Panc1 (cell line): ENCODE measurements at regions not wholly inside any gene's neighbourhood (a gene's known extent, or its start where the extent isn't known, plus 50 kb on each side); places are given as distances from the start of the nearest gene placed in this dataset.

Source experiments
- POLR2AphosphoS5 ChIP-seq: IDR thresholded peaks from 2 replicates; pipeline ENCODE4 v1.6.1; 2012; ENCODE audit warnings: mild to moderate bottlenecking, low read depth, low read length, moderate library complexity
- TF ChIP-seq, protein P1 (sequence below): fragments of 450-650 bp; IDR thresholded peaks from 2 replicates; pipeline ENCODE4 v1.5.1; 2017; ENCODE audit warnings: mild to moderate bottlenecking

DNA sequence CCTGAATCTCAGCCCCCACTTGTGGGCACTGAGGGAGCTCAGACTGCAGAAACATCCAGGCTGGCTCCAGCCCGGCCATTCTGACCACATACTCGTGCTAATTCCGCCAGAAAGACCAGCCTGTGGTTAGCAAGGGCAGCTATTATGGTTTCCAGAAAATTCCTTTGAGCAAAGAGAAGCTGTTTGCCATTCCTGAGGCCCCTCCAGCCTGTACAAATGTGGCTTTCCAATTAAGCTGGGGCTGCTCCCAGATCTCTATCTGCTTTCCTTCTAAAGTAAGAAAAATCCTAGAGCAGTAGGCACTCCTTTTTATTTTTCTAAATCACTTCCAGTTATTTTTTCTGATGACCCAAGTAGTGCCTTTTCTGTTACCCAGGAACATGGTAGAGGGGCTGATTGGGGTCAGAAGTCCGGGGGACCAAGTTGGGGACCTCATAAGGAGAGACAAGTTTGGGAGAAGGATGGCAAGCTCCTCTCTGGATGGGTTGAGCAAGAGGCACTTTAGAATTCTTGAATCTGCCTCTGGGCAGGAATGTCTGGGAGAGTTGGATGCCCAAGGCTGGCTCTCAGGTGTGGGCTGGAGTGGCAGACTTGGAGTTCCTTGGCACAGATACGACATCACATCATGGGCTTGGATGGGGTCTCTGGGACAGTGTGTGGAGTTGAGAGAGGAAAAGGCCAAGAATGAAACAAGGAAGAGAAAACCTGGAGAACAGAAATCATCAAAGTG is 83.3 kb upstream of the TNRC6C start:
- no peak for TF ChIP-seq POLR2AphosphoS5
- TF ChIP-seq, protein P1, sequence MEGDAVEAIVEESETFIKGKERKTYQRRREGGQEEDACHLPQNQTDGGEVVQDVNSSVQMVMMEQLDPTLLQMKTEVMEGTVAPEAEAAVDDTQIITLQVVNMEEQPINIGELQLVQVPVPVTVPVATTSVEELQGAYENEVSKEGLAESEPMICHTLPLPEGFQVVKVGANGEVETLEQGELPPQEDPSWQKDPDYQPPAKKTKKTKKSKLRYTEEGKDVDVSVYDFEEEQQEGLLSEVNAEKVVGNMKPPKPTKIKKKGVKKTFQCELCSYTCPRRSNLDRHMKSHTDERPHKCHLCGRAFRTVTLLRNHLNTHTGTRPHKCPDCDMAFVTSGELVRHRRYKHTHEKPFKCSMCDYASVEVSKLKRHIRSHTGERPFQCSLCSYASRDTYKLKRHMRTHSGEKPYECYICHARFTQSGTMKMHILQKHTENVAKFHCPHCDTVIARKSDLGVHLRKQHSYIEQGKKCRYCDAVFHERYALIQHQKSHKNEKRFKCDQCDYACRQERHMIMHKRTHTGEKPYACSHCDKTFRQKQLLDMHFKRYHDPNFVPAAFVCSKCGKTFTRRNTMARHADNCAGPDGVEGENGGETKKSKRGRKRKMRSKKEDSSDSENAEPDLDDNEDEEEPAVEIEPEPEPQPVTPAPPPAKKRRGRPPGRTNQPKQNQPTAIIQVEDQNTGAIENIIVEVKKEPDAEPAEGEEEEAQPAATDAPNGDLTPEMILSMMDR: no peak
